ENCODE measurements at regions not wholly inside any gene's neighbourhood (a gene's known extent, or its start where the extent isn't known, plus 50 kb on each side); places are given as distances from the start of the nearest gene placed in this dataset.

DNA sequence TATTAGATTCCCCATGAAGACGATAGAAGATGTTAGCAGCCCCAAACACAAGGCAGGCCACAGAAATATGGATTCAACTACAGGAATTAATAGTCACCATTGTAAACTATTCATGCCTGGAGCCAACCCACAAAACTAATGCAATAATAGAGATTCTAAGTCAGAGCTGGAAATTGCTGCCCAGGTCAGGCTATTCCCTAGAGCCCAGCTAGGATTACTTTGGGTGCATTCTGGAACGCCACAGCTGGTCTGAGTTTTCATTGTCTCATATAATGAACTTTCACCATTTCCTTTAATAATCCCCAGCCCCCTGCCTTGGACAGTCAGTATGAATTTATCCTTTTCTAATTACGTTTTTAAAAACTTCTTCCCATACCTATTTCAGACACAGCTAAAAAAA is 252.6 kb downstream of the PAPSS1 start:
- H4K91ac ChIP-seq (ENCODE audit: low read depth, low read length): no peak overlapping the region
- no peak overlapping the region for H2AK5ac ChIP-seq (ENCODE audit: low read length)
- H3K4me3 ChIP-seq (ENCODE audit: low read depth, low read length): no peak overlapping the region
- no peak overlapping the region for H3K27ac ChIP-seq (ENCODE audit: low read depth, low read length)
- H2BK5ac ChIP-seq (ENCODE audit: low read depth, low read length, poor library complexity): no peak overlapping the region
- H4K8ac ChIP-seq (ENCODE audit: low read depth, low read length): no peak overlapping the region
- no peak overlapping the region for H3K4ac ChIP-seq (ENCODE audit: low read depth, low read length)
- H3K14ac ChIP-seq (ENCODE audit: low read length): no peak overlapping the region
- DNase-seq: no peak
- no peaks in the 10 kb centered on the region for H3K9me3 ChIP-seq (ENCODE audit: insufficient read depth, low read depth, low read length)
- 100% methylated on average over 1 of the region's 3 CpGs for whole genome bisulfite sequencing (ENCODE audit: extremely low coverage, insufficient coverage, insufficient read length)
- H3K36me3 ChIP-seq (ENCODE audit: control insufficient read depth in 1 of 2, insufficient read depth in 2 of 2, low read length in 2 of 2): no peaks in the 10 kb centered on the region
- H3K4me1 ChIP-seq (ENCODE audit: control insufficient read depth in 1 of 2, insufficient read depth in 2 of 2, low read length in 2 of 2): no peaks in the 10 kb centered on the region
- no peaks in the 10 kb centered on the region for H3K27me3 ChIP-seq (ENCODE audit: insufficient read depth, low read length)
- H3K79me2 ChIP-seq (ENCODE audit: control insufficient read depth, insufficient read depth, low read length, poor library complexity): no peaks in the 10 kb centered on the region
- H3K23ac ChIP-seq (ENCODE audit: low read length): no peak overlapping the region
- no peak overlapping the region for H4K12ac ChIP-seq (ENCODE audit: low read depth, low read length)
- no peaks in the 10 kb centered on the region for H3K79me1 ChIP-seq (ENCODE audit: low read length)
- H2BK120ac ChIP-seq (ENCODE audit: insufficient read depth, low read length, poor library complexity): no peak overlapping the region
- no peak overlapping the region for H2AFZ ChIP-seq (ENCODE audit: insufficient read depth, low read length, poor library complexity)
- H3K9ac ChIP-seq (ENCODE audit: low read length): no peak overlapping the region
- no peak overlapping the region for H2BK12ac ChIP-seq (ENCODE audit: low read length)
- no peak overlapping the region for H3K4me2 ChIP-seq (ENCODE audit: low read length)
- H3K18ac ChIP-seq (ENCODE audit: low read length): no peak overlapping the region

DNA sequence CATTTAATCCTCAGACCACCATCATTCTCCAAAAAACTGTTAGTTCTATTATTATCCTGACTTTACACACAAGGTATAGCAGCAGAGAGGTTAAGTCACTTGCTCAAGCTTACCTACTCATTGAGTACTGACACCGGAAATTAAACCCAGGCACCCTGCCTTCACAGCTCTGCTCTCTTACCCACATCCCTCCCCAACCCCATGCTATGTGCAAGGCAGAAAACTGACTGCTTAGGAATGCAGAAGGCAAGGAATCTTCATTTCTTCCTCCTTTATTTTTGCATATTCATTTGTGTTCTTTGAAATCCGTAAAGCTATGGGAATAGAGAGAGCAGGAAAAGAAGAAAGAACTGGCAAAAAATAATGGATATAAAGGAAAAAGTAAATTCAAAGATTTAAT is 261.8 kb downstream of the PAPSS1 start:
- H3K27me3 ChIP-seq (ENCODE audit: insufficient read depth, low read length): no peaks in the 10 kb centered on the region
- no peaks in the 10 kb centered on the region for H3K36me3 ChIP-seq (ENCODE audit: control insufficient read depth in 1 of 2, insufficient read depth in 2 of 2, low read length in 2 of 2)
- H3K79me1 ChIP-seq (ENCODE audit: low read length): no peaks in the 10 kb centered on the region
- no peak overlapping the region for H3K14ac ChIP-seq (ENCODE audit: low read length)
- peaks cover 2 to 5% of the 10 kb centered on the region in 2 experiments for H3K4me1 ChIP-seq (ENCODE audit: control insufficient read depth in 1 of 2, insufficient read depth in 2 of 2, low read length in 2 of 2)
- H4K12ac ChIP-seq (ENCODE audit: low read depth, low read length): no peak overlapping the region
- no peak overlapping the region for H3K9ac ChIP-seq (ENCODE audit: low read length)
- H4K91ac ChIP-seq (ENCODE audit: low read depth, low read length): no peak overlapping the region
- H3K4me2 ChIP-seq (ENCODE audit: low read length): no peak overlapping the region
- H3K9me3 ChIP-seq (ENCODE audit: insufficient read depth, low read depth, low read length): no peaks in the 10 kb centered on the region
- no peak overlapping the region for H3K18ac ChIP-seq (ENCODE audit: low read length)
- H2BK12ac ChIP-seq (ENCODE audit: low read length): no peak overlapping the region
- no peak overlapping the region for H2AFZ ChIP-seq (ENCODE audit: insufficient read depth, low read length, poor library complexity)
- no peak overlapping the region for H3K4ac ChIP-seq (ENCODE audit: low read depth, low read length)
- no peak for DNase-seq
- H3K27ac ChIP-seq (ENCODE audit: low read depth, low read length): no peak overlapping the region
- no peak overlapping the region for H2BK120ac ChIP-seq (ENCODE audit: insufficient read depth, low read length, poor library complexity)
- no peak overlapping the region for H2AK5ac ChIP-seq (ENCODE audit: low read length)
- H3K23ac ChIP-seq (ENCODE audit: low read length): no peak overlapping the region
- no peak overlapping the region for H3K4me3 ChIP-seq (ENCODE audit: low read depth, low read length)
- H3K79me2 ChIP-seq (ENCODE audit: control insufficient read depth, insufficient read depth, low read length, poor library complexity): no peaks in the 10 kb centered on the region
- no peak overlapping the region for H4K8ac ChIP-seq (ENCODE audit: low read depth, low read length)
- no CpG with 5 or more reads among the region's 2 CpGs for WGBS (ENCODE audit: extremely low coverage, insufficient coverage, insufficient read length)
- H2BK5ac ChIP-seq (ENCODE audit: low read depth, low read length, poor library complexity): no peak overlapping the region

DNA sequence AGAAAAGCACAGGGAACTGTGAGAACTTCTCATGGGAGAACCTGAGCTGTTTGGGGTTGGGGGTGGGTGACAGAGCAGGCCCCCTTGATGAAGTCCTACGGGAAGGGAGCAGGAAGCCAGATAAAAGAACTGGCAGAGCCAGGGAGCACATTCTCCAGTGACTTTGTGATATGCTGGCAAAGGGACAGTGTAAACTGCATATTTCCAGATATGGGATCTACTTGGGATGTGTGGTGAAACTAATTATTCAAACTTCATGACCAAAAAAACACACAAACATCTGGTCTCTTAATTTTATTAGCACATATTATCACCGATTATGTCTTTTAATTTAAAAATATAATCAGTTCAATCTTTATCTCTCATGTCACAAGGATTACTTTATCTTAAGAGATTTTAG is 266.0 kb downstream of the PAPSS1 start:
- Histone ChIP-seq H2AK5ac (ENCODE audit: low read length) (no peak overlapping the region), H3K14ac (ENCODE audit: low read length) (no peak overlapping the region), H3K9ac (ENCODE audit: low read length) (no peak overlapping the region), H3K9me3 (ENCODE audit: insufficient read depth, low read depth, low read length) (no peaks in the 10 kb centered on the region), H3K27ac (ENCODE audit: low read depth, low read length) (no peak overlapping the region), H3K4me1 (ENCODE audit: control insufficient read depth in 1 of 2, insufficient read depth in 2 of 2, low read length in 2 of 2) (peaks cover 2 to 5% of the 10 kb centered on the region in 2 experiments), H2BK120ac (ENCODE audit: insufficient read depth, low read length, poor library complexity) (no peak overlapping the region), H2BK12ac (ENCODE audit: low read length) (no peak overlapping the region), H3K79me1 (ENCODE audit: low read length) (no peaks in the 10 kb centered on the region), H2AFZ (ENCODE audit: insufficient read depth, low read length, poor library complexity) (no peak overlapping the region), H3K4ac (ENCODE audit: low read depth, low read length) (no peak overlapping the region), H3K18ac (ENCODE audit: low read length) (no peak overlapping the region), H2BK5ac (ENCODE audit: low read depth, low read length, poor library complexity) (no peak overlapping the region), H4K91ac (ENCODE audit: low read depth, low read length) (no peak overlapping the region), H4K8ac (ENCODE audit: low read depth, low read length) (no peak overlapping the region), H4K12ac (ENCODE audit: low read depth, low read length) (no peak overlapping the region), H3K79me2 (ENCODE audit: control insufficient read depth, insufficient read depth, low read length, poor library complexity) (no peaks in the 10 kb centered on the region), H3K4me2 (ENCODE audit: low read length) (no peak overlapping the region), H3K36me3 (ENCODE audit: control insufficient read depth in 1 of 2, insufficient read depth in 2 of 2, low read length in 2 of 2) (no peaks in the 10 kb centered on the region), H3K23ac (ENCODE audit: low read length) (no peak overlapping the region), H3K27me3 (ENCODE audit: insufficient read depth, low read length) (no peaks in the 10 kb centered on the region), H3K4me3 (ENCODE audit: low read depth, low read length) (no peak overlapping the region)
- no peak for DNase-seq
- no CpG with 5 or more reads among the region's 2 CpGs for WGBS (ENCODE audit: extremely low coverage, insufficient coverage, insufficient read length)

DNA sequence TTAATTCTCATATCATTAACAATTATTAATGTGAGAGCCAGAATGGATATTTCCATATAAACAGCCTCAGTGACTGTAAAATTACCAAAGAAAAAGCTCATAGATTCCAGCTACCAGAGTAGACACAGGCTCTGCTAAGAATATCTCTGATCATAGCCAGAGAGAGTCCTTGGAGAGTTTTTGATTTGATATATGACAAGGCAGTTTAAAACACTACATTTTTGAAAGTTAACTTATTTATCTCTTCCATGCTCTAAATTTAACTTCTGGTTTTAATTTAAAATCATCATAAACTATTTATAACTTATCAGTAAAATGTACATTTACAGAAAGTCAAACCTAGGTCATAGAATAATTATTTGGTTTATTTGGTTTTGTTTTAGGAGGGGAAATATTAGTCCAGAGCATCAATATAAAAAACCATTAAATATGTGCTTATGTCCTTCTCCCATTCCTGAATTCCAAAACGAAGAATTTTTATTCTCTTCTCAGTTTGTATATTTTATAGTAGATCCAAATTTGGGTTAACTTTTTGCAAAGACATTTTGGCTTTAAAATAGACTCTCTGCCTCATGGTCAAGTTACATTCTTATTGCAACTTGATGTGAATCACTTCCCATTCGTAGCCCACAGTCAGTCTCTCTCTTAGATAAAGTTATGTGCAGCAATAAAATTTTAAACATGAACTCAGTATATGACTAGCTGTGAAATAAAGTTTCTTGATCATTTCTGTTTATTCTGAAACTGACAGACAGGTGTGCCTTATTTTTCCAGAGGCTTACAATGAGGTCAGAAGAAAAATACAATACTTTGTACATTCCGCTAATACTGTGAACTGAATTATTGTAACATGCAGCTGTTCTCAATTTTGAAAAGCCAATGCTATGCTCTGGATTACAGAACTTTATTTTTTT is 267.1 kb downstream of the PAPSS1 start:
- no CpG with 5 or more reads among the region's 3 CpGs for WGBS (ENCODE audit: extremely low coverage, insufficient coverage, insufficient read length)
- Histone ChIP-seq H2AK5ac (ENCODE audit: low read length) (no peak overlapping the region), H2BK5ac (ENCODE audit: low read depth, low read length, poor library complexity) (no peak overlapping the region), H3K36me3 (ENCODE audit: control insufficient read depth in 1 of 2, insufficient read depth in 2 of 2, low read length in 2 of 2) (no peaks in the 10 kb centered on the region), H3K18ac (ENCODE audit: low read length) (no peak overlapping the region), H3K14ac (ENCODE audit: low read length) (no peak overlapping the region), H3K4ac (ENCODE audit: low read depth, low read length) (no peak overlapping the region), H3K4me3 (ENCODE audit: low read depth, low read length) (no peak overlapping the region), H3K9ac (ENCODE audit: low read length) (no peak overlapping the region), H2BK12ac (ENCODE audit: low read length) (no peak overlapping the region), H4K91ac (ENCODE audit: low read depth, low read length) (no peak overlapping the region), H3K4me1 (ENCODE audit: control insufficient read depth in 1 of 2, insufficient read depth in 2 of 2, low read length in 2 of 2) (peaks cover 2 to 5% of the 10 kb centered on the region in 2 experiments), H3K23ac (ENCODE audit: low read length) (no peak overlapping the region), H2AFZ (ENCODE audit: insufficient read depth, low read length, poor library complexity) (no peak overlapping the region), H3K79me2 (ENCODE audit: control insufficient read depth, insufficient read depth, low read length, poor library complexity) (no peaks in the 10 kb centered on the region), H3K4me2 (ENCODE audit: low read length) (no peak overlapping the region), H3K79me1 (ENCODE audit: low read length) (no peaks in the 10 kb centered on the region), H2BK120ac (ENCODE audit: insufficient read depth, low read length, poor library complexity) (no peak overlapping the region), H3K27ac (ENCODE audit: low read depth, low read length) (no peak overlapping the region), H3K27me3 (ENCODE audit: insufficient read depth, low read length) (no peaks in the 10 kb centered on the region), H3K9me3 (ENCODE audit: insufficient read depth, low read depth, low read length) (no peaks in the 10 kb centered on the region), H4K8ac (ENCODE audit: low read depth, low read length) (no peak overlapping the region), H4K12ac (ENCODE audit: low read depth, low read length) (no peak overlapping the region)
- no peak for DNase-seq
